GM23248 (cell line): ENCODE measurements at regions not wholly inside any gene's neighbourhood (a gene's known extent, or its start where the extent isn't known, plus 50 kb on each side); places are given as distances from the start of the nearest gene placed in this dataset.

Source experiments
- DNase-seq: peaks from one replicate; pipeline ENCODE4 v3.0.0-alpha.2; 2015
- H2AFZ ChIP-seq: fragments of 200-600 bp; sonication (generic); 2 replicates; pipeline ENCODE4 v1.6.1; 2016; ENCODE audit warnings: antibody characterized with exemption
- H3F3A ChIP-seq: fragments of 200-600 bp; sonication (generic); 2 replicates; pipeline ENCODE4 v1.6.1; 2016; ENCODE audit warnings: mild to moderate bottlenecking, antibody characterized with exemption, mixed run types; ENCODE audit not compliant: insufficient read depth
- H3K27ac ChIP-seq: fragments of 200-600 bp; sonication (generic); 2 replicates; pipeline ENCODE4 v1.5.1; 2016; ENCODE audit warnings: mild to moderate bottlenecking
- H3K27me3 ChIP-seq: fragments of 200-600 bp; sonication (generic); replicated peaks from 2 replicates; pipeline ENCODE4 v1.6.1; 2016; ENCODE audit warnings: mild to moderate bottlenecking; ENCODE audit not compliant: insufficient read depth
- H3K36me3 ChIP-seq: fragments of 200-600 bp; sonication (generic); 2 replicates; pipeline ENCODE4 v1.6.1; 2016; ENCODE audit warnings: low read depth, mild to moderate bottlenecking
- H3K4me1 ChIP-seq: fragments of 200-600 bp; sonication (generic); 2 replicates; pipeline ENCODE4 v1.6.1; 2016; ENCODE audit warnings: mild to moderate bottlenecking; ENCODE audit not compliant: insufficient read depth
- H3K4me2 ChIP-seq: fragments of 200-600 bp; sonication (generic); one replicate; pipeline ENCODE4 v1.6.1; 2016; ENCODE audit warnings: mild to moderate bottlenecking; ENCODE audit not compliant: unreplicated experiment
- H3K4me3 ChIP-seq: fragments of 200-600 bp; sonication (generic); 2 replicates; pipeline ENCODE4 v1.5.1; 2016; ENCODE audit warnings: mild to moderate bottlenecking
- H3K79me2 ChIP-seq: fragments of 200-600 bp; sonication (generic); 2 replicates; pipeline ENCODE4 v1.6.1; 2016; ENCODE audit warnings: mild to moderate bottlenecking; ENCODE audit not compliant: insufficient read depth
- H3K9ac ChIP-seq: fragments of 200-600 bp; sonication (generic); 2 replicates; pipeline ENCODE4 v1.6.1; 2016; ENCODE audit warnings: mild to moderate bottlenecking
- H3K9me2 ChIP-seq: fragments of 200-600 bp; sonication (generic); 2 replicates; pipeline ENCODE4 v1.6.1; 2016; ENCODE audit warnings: mixed run types, mild to moderate bottlenecking, moderate library complexity; ENCODE audit not compliant: insufficient read depth
- H3K9me3 ChIP-seq: fragments of 200-600 bp; sonication (generic); one replicate; pipeline ENCODE4 v1.6.1; 2017; ENCODE audit warnings: low read depth
- H4K20me1 ChIP-seq: fragments of 200-600 bp; sonication (generic); 2 replicates; pipeline ENCODE4 v1.6.0; 2016; ENCODE audit not compliant: insufficient read depth
- EZH2 ChIP-seq: fragments of 200-600 bp; sonication (generic); IDR thresholded peaks from 2 replicates; pipeline ENCODE4 v1.6.1; 2018; ENCODE audit warnings: antibody characterized with exemption, mild to moderate bottlenecking; ENCODE audit not compliant: insufficient read depth, poor library complexity, severe bottlenecking
- EZH2phosphoT487 ChIP-seq: fragments of 200-600 bp; sonication (generic); IDR thresholded peaks from 2 replicates; pipeline ENCODE4 v1.6.1; 2018; ENCODE audit warnings: antibody characterized with exemption, moderate library complexity, mild to moderate bottlenecking, low read depth; ENCODE audit not compliant: insufficient read depth
- WGBS, 2 experiments: methylation state at CpG; one replicate each; pipeline ENCODE4 v1.1.6; 2015 to 2017; ENCODE audit warnings: low lambda C conversion rate in 2 of 2, low coverage in 1 of 2; ENCODE audit errors: missing lambda C conversion rate in 2 of 2; 5-methylcytosine and 5-hydroxymethylcytosine counted together
- in situ Hi-C: fragments of 300-500 bp; cut with MboI; formaldehyde crosslinking; loops from 2 replicates; pipeline ENCODE4 v1.15.0; 2020

DNA sequence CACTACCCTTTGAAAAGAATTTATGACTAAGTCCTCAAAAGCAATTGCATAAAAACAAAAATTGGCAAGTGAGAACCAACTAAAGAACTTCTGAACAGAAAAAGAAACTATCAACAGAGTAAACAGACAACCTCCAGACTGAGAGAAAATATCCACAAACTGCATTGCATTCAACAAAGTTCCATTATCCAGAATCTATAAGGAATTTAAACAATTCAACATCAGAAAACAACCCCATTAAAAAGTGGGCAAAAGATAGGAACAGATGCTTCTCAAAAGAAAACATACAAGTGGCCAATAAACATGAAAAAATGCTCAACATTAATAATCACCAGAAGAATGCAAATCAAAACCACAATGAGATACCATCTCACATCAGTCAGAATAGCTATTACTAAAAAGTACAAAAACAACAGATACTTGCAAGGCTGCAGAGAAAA, 130.2 kb downstream of the GASK1B start:
- H3K4me2 ChIP-seq = peak overlapping the region; percentile 56

GRCh38 chr4:158038718-158039117, 134.1 kb downstream of the GASK1B start:
- TF ChIP-seq EZH2 (no peak), EZH2phosphoT487 (no peak)
- no peaks in the 10 kb centered on the region for H3K27me3 ChIP-seq
- H2AFZ ChIP-seq = no peak overlapping the region
- no peaks in the 10 kb centered on the region for H3K36me3 ChIP-seq
- H3K79me2 ChIP-seq = no peaks in the 10 kb centered on the region
- no peak overlapping the region for H3K4me3 ChIP-seq
- H3K9ac ChIP-seq = no peak overlapping the region
- H3K9me2 ChIP-seq = no peaks in the 10 kb centered on the region
- no peak for DNase-seq
- in situ Hi-C loops = no loop called here
- H3K4me2 ChIP-seq = no peak overlapping the region
- no peak overlapping the region for H3K27ac ChIP-seq
- H3F3A ChIP-seq = peaks cover 24% of the 10 kb centered on the region
- H3K4me1 ChIP-seq = peaks cover 23% of the 10 kb centered on the region
- no peaks in the 10 kb centered on the region for H3K9me3 ChIP-seq
- no peaks in the 10 kb centered on the region for H4K20me1 ChIP-seq

More for the DNA sequence above, 130.2 kb downstream of the GASK1B start:
- Histone ChIP-seq H3K36me3 (no peaks in the 10 kb centered on the region), H3K79me2 (no peaks in the 10 kb centered on the region), H3K4me3 (peak overlapping the region; percentile 22), H3K27me3 (no peaks in the 10 kb centered on the region), H3K9ac (no peak overlapping the region), H4K20me1 (no peaks in the 10 kb centered on the region), H3K9me3 (no peaks in the 10 kb centered on the region), H2AFZ (no peak overlapping the region), H3K27ac (peak overlapping the region; percentile 28), H3K9me2 (no peaks in the 10 kb centered on the region), H3K4me1 (peaks cover 23% of the 10 kb centered on the region), H3F3A (peaks cover 24% of the 10 kb centered on the region)
- TF ChIP-seq EZH2 (no peak), EZH2phosphoT487 (0 out of 2 replicates have a peak, but pooled peaks have one; percentile 25)
- peak; percentile 68 for DNase-seq
- in situ Hi-C loops = no loop called here

GRCh38 chr4:158036998-158037397, 135.8 kb downstream of the GASK1B start:
- no peak overlapping the region for H3K4me3 ChIP-seq
- 100% methylated on average over 1 of the region's 1 CpG for WGBS, 2 experiments
- no peaks in the 10 kb centered on the region for H4K20me1 ChIP-seq
- H3K36me3 ChIP-seq = no peaks in the 10 kb centered on the region
- no peaks in the 10 kb centered on the region for H3K79me2 ChIP-seq
- H2AFZ ChIP-seq = no peak overlapping the region
- H3K27me3 ChIP-seq = no peaks in the 10 kb centered on the region
- H3K27ac ChIP-seq = no peak overlapping the region
- no peak for DNase-seq
- no peak overlapping the region for H3K4me2 ChIP-seq
- peaks cover 23% of the 10 kb centered on the region for H3F3A ChIP-seq
- in situ Hi-C loops = no loop called here
- TF ChIP-seq EZH2phosphoT487 (no peak), EZH2 (no peak)
- no peaks in the 10 kb centered on the region for H3K9me3 ChIP-seq
- H3K9ac ChIP-seq = no peak overlapping the region
- H3K9me2 ChIP-seq = no peaks in the 10 kb centered on the region
- peaks cover 13% of the 10 kb centered on the region for H3K4me1 ChIP-seq

DNA sequence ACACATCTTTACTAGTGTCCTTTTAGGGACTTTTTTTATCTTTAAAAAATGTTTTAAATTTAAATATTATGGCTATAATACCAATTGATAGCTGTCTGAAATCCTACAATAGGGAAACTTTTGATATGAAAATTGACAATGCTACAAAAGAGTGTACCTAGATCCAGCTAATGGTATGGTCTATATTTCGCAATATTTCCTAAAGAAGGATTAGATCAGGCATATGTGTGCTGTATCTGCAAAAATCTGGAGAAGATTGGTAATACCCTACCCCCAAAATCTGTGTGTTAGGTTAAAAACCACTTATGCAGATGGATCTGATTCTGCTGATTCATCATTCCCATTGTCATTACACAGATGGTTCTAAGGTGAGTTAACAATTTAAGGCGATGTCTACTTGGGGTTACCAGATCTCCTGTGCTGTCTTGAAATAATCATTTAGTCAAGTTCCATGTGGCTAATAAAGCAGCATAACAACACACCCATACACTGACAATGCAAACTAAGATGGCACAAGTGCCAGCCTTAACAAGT, 137.1 kb downstream of the GASK1B start:
- no peak overlapping the region for H3K27ac ChIP-seq
- no peaks in the 10 kb centered on the region for H3K27me3 ChIP-seq
- H3K9me2 ChIP-seq = no peaks in the 10 kb centered on the region
- H3F3A ChIP-seq = peaks cover 12% of the 10 kb centered on the region
- H2AFZ ChIP-seq = no peak overlapping the region
- H3K4me1 ChIP-seq = peaks cover 5% of the 10 kb centered on the region; the same call in 1 of the 2 replicates
- no peak overlapping the region for H3K9ac ChIP-seq
- in situ Hi-C loops = no loop called here
- no peaks in the 10 kb centered on the region for H4K20me1 ChIP-seq
- H3K79me2 ChIP-seq = no peaks in the 10 kb centered on the region
- no peak for TF ChIP-seq EZH2phosphoT487
- H3K4me3 ChIP-seq = no peak overlapping the region
- 79 to 83% methylated on average over 2 of the region's 2 CpGs for WGBS, 2 experiments
- H3K36me3 ChIP-seq = no peaks in the 10 kb centered on the region
- no peaks in the 10 kb centered on the region for H3K9me3 ChIP-seq
- no peak for DNase-seq
- no peak overlapping the region for H3K4me2 ChIP-seq
